IPS-NIHi11 (cell line): ENCODE measurements at regions not wholly inside any gene's neighbourhood (a gene's known extent, or its start where the extent isn't known, plus 50 kb on each side); places are given as distances from the start of the nearest gene placed in this dataset.

ENCODE experiments used
- DNase-seq: peaks from one replicate; pipeline ENCODE4 v3.0.0; 2012; ENCODE audit warnings: mixed read lengths, low spot score

DNA sequence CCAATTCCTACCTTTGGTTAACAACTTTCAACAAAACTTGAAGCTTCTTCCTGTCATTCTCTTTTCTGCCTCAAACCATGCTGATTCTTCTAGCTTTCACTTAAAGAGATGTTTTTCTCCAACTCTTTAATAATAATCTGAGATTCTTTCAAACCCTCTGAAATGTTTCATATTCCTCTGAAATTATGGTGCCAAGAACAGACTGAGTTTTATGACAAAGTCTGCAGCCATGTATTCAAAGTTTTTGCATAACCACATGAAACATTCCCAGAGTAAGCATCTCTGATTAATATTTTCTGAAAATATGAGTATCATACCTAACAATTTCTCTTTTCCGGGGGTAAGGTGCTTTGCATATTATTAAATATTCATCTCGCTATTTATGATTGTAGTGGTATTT is 59.1 kb upstream of the DCN start:
- no peak for DNase-seq

GRCh38 chr12:91240386-91241095 is 57.9 kb upstream of the DCN start:
- DNase-seq: no peak

DNA sequence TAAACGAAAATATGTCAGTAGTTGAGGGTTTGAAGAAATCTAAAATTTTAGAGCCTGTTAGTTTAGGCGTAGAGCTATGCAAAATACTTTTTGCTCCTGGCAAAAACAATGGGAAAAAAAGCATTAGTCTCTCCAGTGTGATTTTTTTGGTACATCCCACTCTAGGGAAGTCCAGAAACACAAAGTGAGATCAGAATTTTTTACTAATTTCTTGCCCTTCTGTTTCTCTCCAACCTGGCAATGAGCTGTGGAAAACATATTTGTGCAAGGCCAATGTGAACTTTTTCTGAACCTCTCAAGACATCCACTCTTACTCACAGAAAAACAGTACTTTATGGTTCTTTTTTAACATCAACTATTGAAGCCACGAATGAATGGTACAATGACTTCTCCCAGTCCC is 56.9 kb upstream of the DCN start:
- no peak for DNase-seq
